Neuronal stem cell (in vitro differentiated cells): ENCODE measurements at regions not wholly inside any gene's neighbourhood (a gene's known extent, or its start where the extent isn't known, plus 50 kb on each side); places are given as distances from the start of the nearest gene placed in this dataset.

Source experiments
- DNase-seq: peaks from one replicate; pipeline ENCODE4 v3.0.0-alpha.2; 2013; ENCODE audit warnings: low spot score
- H2AFZ ChIP-seq: one replicate; pipeline ENCODE4 v1.6.1; 2013; ENCODE audit warnings: mild to moderate bottlenecking, low read length, inconsistent platforms
- H2AK5ac ChIP-seq: 2 replicates; pipeline ENCODE4 v1.6.1; 2013; ENCODE audit warnings: low read depth, mild to moderate bottlenecking, inconsistent platforms, low read length, moderate library complexity, mixed read lengths
- H2BK120ac ChIP-seq: 2 replicates; pipeline ENCODE4 v1.6.1; 2013; ENCODE audit warnings: low read depth, mild to moderate bottlenecking, inconsistent platforms, low read length, moderate library complexity, mixed read lengths
- H2BK12ac ChIP-seq: one replicate; pipeline ENCODE4 v1.6.1; 2013; ENCODE audit warnings: low read length, inconsistent platforms
- H2BK15ac ChIP-seq: 2 replicates; pipeline ENCODE4 v1.6.1; 2013; ENCODE audit warnings: mild to moderate bottlenecking, low read length, inconsistent platforms, mixed read lengths
- H2BK5ac ChIP-seq: one replicate; pipeline ENCODE4 v1.6.1; 2013; ENCODE audit warnings: inconsistent platforms, mild to moderate bottlenecking, low read length, moderate library complexity
- H3K14ac ChIP-seq: one replicate; pipeline ENCODE4 v1.6.1; 2013; ENCODE audit warnings: low read length, inconsistent platforms
- H3K18ac ChIP-seq: 2 replicates; pipeline ENCODE4 v1.6.1; 2013; ENCODE audit warnings: low read length, inconsistent platforms
- H3K23ac ChIP-seq: 2 replicates; pipeline ENCODE4 v1.6.1; 2013; ENCODE audit warnings: low read depth, mild to moderate bottlenecking, mixed read lengths, low read length, inconsistent platforms; ENCODE audit not compliant: poor library complexity
- H3K27ac ChIP-seq: replicated peaks from 3 replicates; pipeline ENCODE4 v1.5.1; 2013; ENCODE audit warnings: low read length, inconsistent platforms
- H3K27me3 ChIP-seq, 3 experiments: 2 replicates each; pipeline ENCODE4 v1.6.1; 2013; ENCODE audit warnings: low read length in 3 of 3, mild to moderate bottlenecking in 2 of 3, inconsistent platforms in 1 of 3, low read depth in 1 of 3, mixed read lengths in 1 of 3, moderate library complexity in 1 of 3; ENCODE audit not compliant: control insufficient read depth in 3 of 3, insufficient read depth in 3 of 3
- H3K36me3 ChIP-seq, 2 donors: replicated peaks in 1 of 2; 2 replicates each; pipeline ENCODE4 v1.6.1; 2013; ENCODE audit warnings: low read length in 2 of 2; ENCODE audit not compliant: control insufficient read depth in 2 of 2, insufficient read depth in 2 of 2
- H3K4ac ChIP-seq: 2 replicates; pipeline ENCODE4 v1.6.1; 2013; ENCODE audit warnings: inconsistent platforms, mild to moderate bottlenecking, low read length, moderate library complexity
- H3K4me1 ChIP-seq, 2 donors: 1 replicate in 1 of 2; 2 replicates in 1 of 2; pipeline ENCODE4 v1.6.1; 2013; ENCODE audit warnings: low read length in 2 of 2, low read depth in 1 of 2; ENCODE audit not compliant: control insufficient read depth in 2 of 2, insufficient read depth in 1 of 2
- H3K4me2 ChIP-seq: one replicate; pipeline ENCODE4 v1.6.1; 2013; ENCODE audit warnings: mild to moderate bottlenecking, low read length, inconsistent platforms; ENCODE audit not compliant: insufficient read depth, poor library complexity, severe bottlenecking
- H3K4me3 ChIP-seq, 2 donors: 2 replicates each; pipeline ENCODE4 v1.5.1; 2013; ENCODE audit warnings: low read length in 2 of 2, mild to moderate bottlenecking in 2 of 2, inconsistent platforms in 1 of 2, moderate library complexity in 1 of 2
- H3K79me1 ChIP-seq: one replicate; pipeline ENCODE4 v1.6.1; 2013; ENCODE audit warnings: low read depth, mild to moderate bottlenecking, inconsistent platforms, low read length, moderate library complexity
- H3K9ac ChIP-seq: one replicate; pipeline ENCODE4 v1.6.1; 2013; ENCODE audit warnings: mild to moderate bottlenecking, low read depth, low read length, inconsistent platforms; ENCODE audit not compliant: poor library complexity
- H3K9me3 ChIP-seq, 2 donors: replicated peaks in 1 of 2; 2 replicates each; pipeline versions ENCODE3 to v1.6.1; 2013; ENCODE audit warnings: low read length in 2 of 2, mild to moderate bottlenecking in 2 of 2, inconsistent platforms in 1 of 2, low read depth in 1 of 2, mixed read lengths in 1 of 2, moderate library complexity in 1 of 2; ENCODE audit not compliant: control insufficient read depth in 2 of 2, insufficient read depth in 1 of 2
- H4K8ac ChIP-seq: one replicate; pipeline ENCODE4 v1.6.1; 2013; ENCODE audit warnings: low read depth, mild to moderate bottlenecking, inconsistent platforms, low read length, moderate library complexity
- H4K91ac ChIP-seq: one replicate; pipeline ENCODE4 v1.6.1; 2013; ENCODE audit warnings: low read length, low read depth, mild to moderate bottlenecking, inconsistent platforms; ENCODE audit not compliant: poor library complexity
- WGBS, 2 donors: extraction: QIAGEN DNeasy Blood & Tissue Kit; methylation state at CpG; one replicate each; pipeline ENCODE4 v1.1.7; 2013; ENCODE audit warnings: missing lambda C conversion rate in 2 of 2, mixed read lengths in 1 of 2; ENCODE audit not compliant: insufficient read length in 2 of 2, insufficient replicate concordance in 1 of 2; ENCODE audit errors: extremely low coverage in 2 of 2; 5-methylcytosine and 5-hydroxymethylcytosine counted together

- Histone ChIP-seq H2BK15ac (no peak overlapping the region), H2AFZ (no peak overlapping the region), H2BK12ac (no peak overlapping the region), H3K79me1 (no peaks in the 10 kb centered on the region), H3K14ac (no peak overlapping the region), H3K18ac (no peak overlapping the region), H3K4me1 (peaks cover 0 to 1% of the 10 kb centered on the region in 2 donors), H2BK120ac (no peak overlapping the region), H3K23ac (no peak overlapping the region), H3K4ac (no peak overlapping the region), H3K27ac (no peak overlapping the region), H3K4me3 (no peak overlapping the region), H4K8ac (no peak overlapping the region), H3K4me2 (no peak overlapping the region), H4K91ac (no peak overlapping the region), H3K36me3 (no peaks in the 10 kb centered on the region), H2AK5ac (no peak overlapping the region), H2BK5ac (no peak overlapping the region), H3K9ac (no peak overlapping the region), H3K27me3 (no peaks in the 10 kb centered on the region), H3K9me3 (peaks cover 0 to 2% of the 10 kb centered on the region in 2 donors)
- DNase-seq = no peak
- no CpG with 5 or more reads among the region's 37 CpGs for WGBS, 2 donors
Measured at GRCh38 chr10:28815681-28816080, 138.4 kb downstream of the BAMBI start.

DNA sequence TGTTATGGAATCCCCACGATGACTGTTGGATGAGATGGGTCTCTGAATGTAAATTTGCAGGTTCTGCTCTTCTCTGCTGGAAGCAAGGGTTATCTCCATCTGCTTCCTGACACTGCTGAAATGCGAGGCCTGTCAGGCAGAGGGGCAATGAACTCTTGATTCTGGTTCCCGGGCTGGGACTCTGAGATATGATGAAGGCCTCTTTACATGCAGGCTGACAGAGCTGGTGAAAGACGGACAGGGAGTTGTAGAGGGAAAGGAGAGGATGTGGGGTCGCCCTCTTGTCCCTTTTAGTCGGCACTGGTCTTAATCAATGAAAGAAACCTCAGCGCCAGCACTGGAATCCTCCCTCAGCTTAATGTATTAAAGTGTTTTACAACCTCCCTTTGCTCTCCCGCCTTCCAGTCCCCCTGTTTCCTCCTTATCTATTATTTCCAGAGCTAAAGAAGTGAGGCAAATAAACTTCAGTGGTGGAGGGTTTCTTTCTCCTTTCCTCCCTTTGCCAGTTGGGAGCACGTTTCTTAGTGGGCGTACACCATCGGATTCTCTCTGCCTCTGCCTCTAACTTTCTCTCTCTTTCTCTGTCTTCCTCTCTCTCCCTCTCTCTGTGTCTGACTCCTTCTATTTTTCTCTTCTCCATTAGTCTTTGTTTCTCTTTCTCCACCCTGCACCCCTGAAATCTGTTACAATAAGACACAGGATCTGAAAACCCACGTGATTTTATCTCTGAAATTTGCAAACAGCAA is 145.6 kb downstream of the BAMBI start:
- H3K18ac ChIP-seq = no peak overlapping the region
- no peak overlapping the region for H3K14ac ChIP-seq
- no peak overlapping the region for H3K4me3 ChIP-seq
- no peak overlapping the region for H2BK5ac ChIP-seq
- H2BK12ac ChIP-seq = no peak overlapping the region
- no peaks in the 10 kb centered on the region for H3K27me3 ChIP-seq
- H3K9me3 ChIP-seq = no peaks in the 10 kb centered on the region
- WGBS, 2 donors = no CpG with 5 or more reads among the region's 12 CpGs
- no peak overlapping the region for H4K8ac ChIP-seq
- no peak overlapping the region for H2AK5ac ChIP-seq
- H3K4me2 ChIP-seq = no peak overlapping the region
- no peak overlapping the region for H3K23ac ChIP-seq
- no peaks in the 10 kb centered on the region for H3K36me3 ChIP-seq
- H2BK120ac ChIP-seq = no peak overlapping the region
- H2AFZ ChIP-seq = no peak overlapping the region
- no peak overlapping the region for H3K9ac ChIP-seq
- no peak overlapping the region for H3K27ac ChIP-seq
- H3K79me1 ChIP-seq = no peaks in the 10 kb centered on the region
- H3K4ac ChIP-seq = no peak overlapping the region
- DNase-seq = no peak
- no peak overlapping the region for H4K91ac ChIP-seq
- no peak overlapping the region for H2BK15ac ChIP-seq
- H3K4me1 ChIP-seq = no peaks in the 10 kb centered on the region

DNA sequence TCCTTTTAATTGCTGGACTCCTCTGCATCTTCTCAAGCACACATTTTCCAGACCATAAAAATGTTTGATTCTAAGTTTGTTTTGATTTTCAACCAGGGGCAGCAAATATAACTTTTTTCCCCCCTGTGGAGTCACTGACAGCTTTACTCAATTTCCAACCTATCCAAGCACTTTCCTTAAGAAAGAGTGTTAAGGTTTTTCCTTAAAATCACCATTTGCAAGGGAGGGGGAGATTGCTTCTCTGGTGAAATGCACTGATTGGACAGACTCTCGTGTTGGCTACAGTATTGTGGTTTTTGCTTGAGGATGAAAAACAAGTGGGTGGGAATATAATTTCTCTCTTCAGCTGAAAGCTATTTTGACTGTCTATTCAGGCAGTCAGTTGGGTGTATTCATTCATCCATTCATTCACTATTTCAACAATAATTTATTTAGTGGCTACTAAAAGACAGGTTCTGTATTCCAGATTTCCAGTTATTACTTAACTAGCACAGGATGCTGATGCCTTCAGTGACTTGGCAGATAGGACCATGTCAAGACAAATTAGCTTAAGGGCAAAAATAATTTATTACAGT is 146.3 kb downstream of the BAMBI start:
- H4K91ac ChIP-seq = no peak overlapping the region
- H3K4me3 ChIP-seq = no peak overlapping the region
- H2BK12ac ChIP-seq = no peak overlapping the region
- H3K18ac ChIP-seq = no peak overlapping the region
- H2BK5ac ChIP-seq = no peak overlapping the region
- no peaks in the 10 kb centered on the region for H3K9me3 ChIP-seq
- no peak overlapping the region for H3K9ac ChIP-seq
- WGBS, 2 donors = no CpG with 5 or more reads among the region's 1 CpG
- no peak overlapping the region for H2AK5ac ChIP-seq
- H4K8ac ChIP-seq = no peak overlapping the region
- no peak overlapping the region for H3K4ac ChIP-seq
- H2AFZ ChIP-seq = no peak overlapping the region
- no peaks in the 10 kb centered on the region for H3K79me1 ChIP-seq
- H2BK15ac ChIP-seq = no peak overlapping the region
- no peaks in the 10 kb centered on the region for H3K27me3 ChIP-seq
- H3K4me1 ChIP-seq = no peaks in the 10 kb centered on the region
- no peaks in the 10 kb centered on the region for H3K36me3 ChIP-seq
- H3K23ac ChIP-seq = no peak overlapping the region
- H3K4me2 ChIP-seq = no peak overlapping the region
- H3K14ac ChIP-seq = no peak overlapping the region
- DNase-seq = no peak
- H3K27ac ChIP-seq = no peak overlapping the region
- H2BK120ac ChIP-seq = no peak overlapping the region

GRCh38 chr10:28833313-28833712 is 156.0 kb downstream of the BAMBI start:
- Histone ChIP-seq H3K9me3 (no peaks in the 10 kb centered on the region), H3K4me3 (no peak overlapping the region), H4K91ac (no peak overlapping the region), H3K9ac (no peak overlapping the region), H3K36me3 (no peaks in the 10 kb centered on the region), H2BK12ac (no peak overlapping the region), H3K4me2 (no peak overlapping the region), H3K4ac (no peak overlapping the region), H2BK15ac (no peak overlapping the region), H2BK5ac (no peak overlapping the region), H3K27me3 (no peaks in the 10 kb centered on the region), H2AFZ (no peak overlapping the region), H3K14ac (no peak overlapping the region), H4K8ac (no peak overlapping the region), H3K23ac (no peak overlapping the region), H3K79me1 (no peaks in the 10 kb centered on the region), H3K4me1 (no peaks in the 10 kb centered on the region), H2BK120ac (no peak overlapping the region), H3K27ac (no peak overlapping the region), H3K18ac (no peak overlapping the region), H2AK5ac (no peak overlapping the region)
- WGBS, 2 donors = no CpG with 5 or more reads among the region's 4 CpGs
- DNase-seq = no peak
